Activated T-helper 1 cell treated with anti-CD3 and anti-CD28 coated beads, Interleukin-12 subunit alpha, Interleukin-12 subunit beta, Interleukin-2, Interleukin-4 antibody, amounts not matched to agents 30 ng/mL and 10 ng/mL and 1 ng/mL, durations not matched to agents 14 hours and 24 hours and 36 hours (primary cell): ENCODE measurements at regions not wholly inside any gene's neighbourhood (a gene's known extent, or its start where the extent isn't known, plus 50 kb on each side); places are given as distances from the start of the nearest gene placed in this dataset.

ENCODE experiments used
- DNase-seq: peaks from one replicate; pipeline ENCODE4 v3.0.0; 2021; ENCODE audit warnings: low spot score
- H3K27ac Mint-ChIP-seq: one replicate; pipeline ENCODE4 v1.8.0; 2021; ENCODE audit warnings: mild to moderate bottlenecking, mixed read lengths
- H3K27me3 Mint-ChIP-seq: one replicate; pipeline ENCODE4 v1.8.0; 2022; ENCODE audit warnings: mild to moderate bottlenecking, moderate library complexity, mixed read lengths; ENCODE audit not compliant: insufficient read depth
- H3K36me3 Mint-ChIP-seq: one replicate; pipeline ENCODE4 v1.8.0; 2021; ENCODE audit warnings: low read depth, mixed read lengths
- H3K4me1 Mint-ChIP-seq: one replicate; pipeline ENCODE4 v1.8.0; 2021; ENCODE audit warnings: low read depth, mixed read lengths
- H3K4me3 Mint-ChIP-seq: one replicate; pipeline ENCODE4 v1.8.0; 2021; ENCODE audit warnings: mild to moderate bottlenecking, moderate library complexity, mixed read lengths
- H3K9me3 Mint-ChIP-seq: one replicate; pipeline ENCODE4 v1.8.0; 2021; ENCODE audit warnings: mixed read lengths
- intact Hi-C: fragments of 100-400 bp; cut with micrococcal nuclease; formaldehyde crosslinking; loops from one replicate; pipeline ENCODE4 v1.15.1; 2024

DNA sequence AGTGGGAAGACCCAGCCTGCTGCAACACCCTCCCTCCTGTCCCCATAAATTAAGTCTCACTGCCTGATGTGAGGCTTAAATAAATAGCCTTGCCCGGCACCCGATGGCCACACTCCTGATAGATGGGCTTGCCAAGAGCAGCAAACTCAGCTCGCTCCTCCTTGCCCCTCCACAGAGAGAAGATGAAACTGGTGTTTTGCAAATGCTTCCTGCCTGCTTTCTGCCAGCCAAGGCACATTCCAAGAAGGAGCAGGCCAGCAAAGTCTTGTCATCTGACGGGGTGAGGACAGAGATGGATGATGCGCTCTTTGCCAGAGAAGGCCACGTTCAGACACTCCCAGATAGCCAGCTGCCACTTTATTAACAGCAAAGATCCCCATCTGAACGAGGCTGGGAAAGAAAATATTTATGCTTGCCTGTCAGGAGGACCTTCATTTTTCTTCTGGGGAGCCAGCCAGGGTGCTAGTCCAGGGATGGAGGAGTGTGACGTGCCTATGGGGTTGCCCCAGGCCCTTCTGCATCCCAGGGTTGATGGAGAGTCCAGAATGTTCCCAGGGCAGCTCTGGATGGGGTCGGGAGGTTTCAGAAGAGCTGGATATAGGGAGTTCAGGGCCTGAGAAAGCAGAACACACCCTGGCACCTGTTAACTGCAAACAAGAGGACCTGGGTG, 265.4 kb downstream of the FOXD2 start:
- intact Hi-C loops = no loop called here
- Mint-ChIP-seq H3K4me1 (no peaks in the 10 kb centered on the region), H3K4me3 (no peak overlapping the region), H3K36me3 (no peaks in the 10 kb centered on the region), H3K9me3 (no peaks in the 10 kb centered on the region), H3K27ac (no peak overlapping the region), H3K27me3 (peaks cover 22% of the 10 kb centered on the region)
- no peak for DNase-seq

DNA sequence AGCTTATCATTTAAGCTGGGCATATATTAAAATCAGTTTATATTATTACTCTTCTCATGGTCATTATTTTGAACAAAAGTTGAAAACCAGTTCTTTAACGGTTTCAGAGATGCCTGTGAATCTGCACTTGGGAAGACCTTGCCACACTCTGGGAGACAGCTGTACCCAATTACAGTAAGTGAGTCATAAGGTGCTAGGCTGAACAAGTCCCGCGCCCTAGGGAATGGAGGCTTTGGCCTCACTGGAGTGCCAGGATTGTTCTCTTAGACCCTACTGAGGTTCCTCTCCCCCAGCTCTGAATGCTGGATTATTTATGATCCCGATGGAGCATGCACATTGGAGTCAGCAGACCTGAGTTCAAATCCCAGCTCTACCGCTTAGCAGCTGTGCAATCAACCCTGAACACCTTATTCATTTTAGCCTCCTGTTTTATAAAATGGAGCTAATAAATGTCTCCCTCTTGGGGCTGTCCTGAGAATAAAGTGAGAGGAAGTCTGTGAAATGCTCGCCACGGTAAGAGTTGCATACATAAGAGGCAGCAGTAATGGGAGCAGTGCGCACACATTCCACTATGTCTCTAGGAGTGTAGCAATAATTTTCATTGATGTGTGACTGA, 266.2 kb downstream of the FOXD2 start:
- intact Hi-C loops = no loop called here
- H3K4me3 Mint-ChIP-seq = no peak overlapping the region
- H3K9me3 Mint-ChIP-seq = no peaks in the 10 kb centered on the region
- peaks cover 26% of the 10 kb centered on the region for H3K27me3 Mint-ChIP-seq
- no peak for DNase-seq
- H3K4me1 Mint-ChIP-seq = no peaks in the 10 kb centered on the region
- no peak overlapping the region for H3K27ac Mint-ChIP-seq
- H3K36me3 Mint-ChIP-seq = no peaks in the 10 kb centered on the region

DNA sequence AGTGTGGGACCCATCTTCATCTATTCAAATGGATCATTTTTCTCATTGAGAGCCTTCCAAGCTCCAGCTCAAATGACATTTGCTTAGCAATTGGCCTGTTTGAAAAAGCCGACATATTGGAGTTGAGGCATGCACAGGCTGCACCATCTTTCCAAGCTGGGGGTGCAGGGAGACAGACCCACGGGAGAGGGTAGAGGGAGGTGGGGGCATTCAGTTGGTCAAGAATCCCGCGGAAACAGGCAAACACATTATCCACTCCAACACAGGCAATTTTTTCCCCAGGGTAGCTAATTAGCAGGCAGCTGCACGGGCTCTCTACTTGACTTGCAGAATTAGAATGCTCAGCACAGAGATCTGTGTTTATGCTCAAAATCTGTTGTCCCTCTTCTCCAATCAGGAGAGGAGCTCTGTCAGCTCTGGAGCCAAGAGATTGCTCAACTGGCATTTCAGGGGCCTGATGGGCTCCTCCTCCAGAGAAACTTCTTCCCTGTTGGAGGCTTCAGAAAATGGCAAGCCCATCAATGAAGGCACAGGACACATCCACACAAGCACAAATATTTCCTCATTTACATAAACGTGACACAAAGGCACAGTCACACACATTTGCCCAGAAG, 267.8 kb downstream of the FOXD2 start:
- H3K36me3 Mint-ChIP-seq = no peaks in the 10 kb centered on the region
- H3K27me3 Mint-ChIP-seq = peaks cover 32% of the 10 kb centered on the region
- no peaks in the 10 kb centered on the region for H3K4me1 Mint-ChIP-seq
- H3K9me3 Mint-ChIP-seq = no peaks in the 10 kb centered on the region
- H3K27ac Mint-ChIP-seq = no peak overlapping the region
- intact Hi-C loops = no loop called here
- no peak for DNase-seq
- no peak overlapping the region for H3K4me3 Mint-ChIP-seq

DNA sequence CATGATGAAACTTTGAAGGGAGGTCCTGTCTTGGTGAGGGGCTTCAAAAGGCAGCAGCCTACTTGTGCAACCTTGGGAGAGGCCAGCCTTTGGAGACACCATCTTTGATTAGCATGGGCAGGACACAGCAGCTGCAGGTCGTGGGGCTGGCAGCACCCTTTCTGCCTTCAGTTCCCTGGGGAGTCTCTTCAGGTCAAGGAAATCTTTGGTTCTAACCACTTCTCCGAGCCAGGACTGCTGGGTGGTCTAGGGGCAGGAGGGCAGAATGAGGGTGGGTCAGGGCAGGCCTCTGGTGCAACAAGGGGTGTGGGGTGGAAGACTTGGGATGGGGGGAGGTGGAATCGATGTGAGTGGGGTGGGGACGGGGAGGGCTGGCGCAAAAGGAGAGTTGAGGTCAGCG, 269.7 kb downstream of the FOXD2 start:
- no peak for DNase-seq
- H3K4me1 Mint-ChIP-seq = no peaks in the 10 kb centered on the region
- H3K27ac Mint-ChIP-seq = no peak overlapping the region
- H3K36me3 Mint-ChIP-seq = no peaks in the 10 kb centered on the region
- H3K27me3 Mint-ChIP-seq = peaks cover 47% of the 10 kb centered on the region
- no peaks in the 10 kb centered on the region for H3K9me3 Mint-ChIP-seq
- intact Hi-C loops = no loop called here
- no peak overlapping the region for H3K4me3 Mint-ChIP-seq

DNA sequence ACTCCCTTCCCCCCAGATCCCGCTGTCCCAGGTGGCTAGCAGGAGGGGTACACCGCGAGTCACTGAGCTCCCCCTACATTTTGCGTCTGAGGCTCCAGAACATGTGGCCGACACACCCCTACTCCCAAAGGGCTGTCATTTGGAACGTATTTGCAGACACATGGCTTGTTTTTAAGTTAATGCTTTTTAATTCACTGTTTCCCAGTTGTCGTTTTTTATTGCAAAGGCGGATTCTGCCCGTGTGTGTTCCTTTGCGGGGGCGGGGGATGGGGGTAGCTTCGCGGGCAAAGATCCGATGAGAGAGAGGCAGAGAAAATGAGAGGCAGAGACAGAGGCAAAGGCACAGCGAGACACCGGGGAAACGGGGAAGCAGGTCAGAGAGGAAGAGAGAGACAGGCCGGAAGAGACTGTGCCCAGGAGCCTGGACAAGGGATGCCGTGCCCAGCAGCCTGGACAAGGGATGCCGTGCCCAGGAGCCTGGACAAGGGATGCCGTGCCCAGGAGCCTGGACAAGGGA, 270.2 kb downstream of the FOXD2 start:
- Mint-ChIP-seq H3K9me3 (no peaks in the 10 kb centered on the region), H3K27ac (no peak overlapping the region), H3K4me3 (no peak overlapping the region), H3K4me1 (no peaks in the 10 kb centered on the region), H3K27me3 (peaks cover 51% of the 10 kb centered on the region), H3K36me3 (no peaks in the 10 kb centered on the region)
- intact Hi-C loops = loop anchor here (2.0 kb wide), 1 partner anchor 263 kb away; no protein-coding TSS in a partner anchor
- no peak for DNase-seq

DNA sequence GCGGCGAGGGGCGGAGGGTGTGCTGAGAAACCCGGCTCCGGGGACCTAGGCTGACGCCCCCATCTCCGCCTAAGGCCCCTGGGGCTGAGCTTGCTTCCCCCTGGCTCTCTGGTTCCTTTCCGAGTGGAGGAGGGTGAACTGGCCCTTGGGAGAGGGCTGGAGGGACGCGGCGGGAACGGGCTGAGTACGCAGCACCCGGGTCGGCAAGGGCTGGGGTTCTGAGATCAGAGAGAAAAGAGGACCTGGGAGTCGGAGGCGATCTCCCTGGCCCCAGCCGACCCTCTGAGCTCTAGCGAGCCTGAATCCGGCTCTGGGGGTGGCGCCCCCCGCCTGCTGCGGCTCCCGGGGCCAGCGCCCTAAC, 270.8 kb downstream of the FOXD2 start:
- Mint-ChIP-seq H3K27me3 (peaks cover 53% of the 10 kb centered on the region), H3K9me3 (no peaks in the 10 kb centered on the region), H3K27ac (no peak overlapping the region), H3K4me1 (no peaks in the 10 kb centered on the region), H3K4me3 (no peak overlapping the region), H3K36me3 (no peaks in the 10 kb centered on the region)
- no peak for DNase-seq
- intact Hi-C loops = loop anchor here (2.0 kb wide), 1 partner anchor 264 kb away; no protein-coding TSS in a partner anchor

DNA sequence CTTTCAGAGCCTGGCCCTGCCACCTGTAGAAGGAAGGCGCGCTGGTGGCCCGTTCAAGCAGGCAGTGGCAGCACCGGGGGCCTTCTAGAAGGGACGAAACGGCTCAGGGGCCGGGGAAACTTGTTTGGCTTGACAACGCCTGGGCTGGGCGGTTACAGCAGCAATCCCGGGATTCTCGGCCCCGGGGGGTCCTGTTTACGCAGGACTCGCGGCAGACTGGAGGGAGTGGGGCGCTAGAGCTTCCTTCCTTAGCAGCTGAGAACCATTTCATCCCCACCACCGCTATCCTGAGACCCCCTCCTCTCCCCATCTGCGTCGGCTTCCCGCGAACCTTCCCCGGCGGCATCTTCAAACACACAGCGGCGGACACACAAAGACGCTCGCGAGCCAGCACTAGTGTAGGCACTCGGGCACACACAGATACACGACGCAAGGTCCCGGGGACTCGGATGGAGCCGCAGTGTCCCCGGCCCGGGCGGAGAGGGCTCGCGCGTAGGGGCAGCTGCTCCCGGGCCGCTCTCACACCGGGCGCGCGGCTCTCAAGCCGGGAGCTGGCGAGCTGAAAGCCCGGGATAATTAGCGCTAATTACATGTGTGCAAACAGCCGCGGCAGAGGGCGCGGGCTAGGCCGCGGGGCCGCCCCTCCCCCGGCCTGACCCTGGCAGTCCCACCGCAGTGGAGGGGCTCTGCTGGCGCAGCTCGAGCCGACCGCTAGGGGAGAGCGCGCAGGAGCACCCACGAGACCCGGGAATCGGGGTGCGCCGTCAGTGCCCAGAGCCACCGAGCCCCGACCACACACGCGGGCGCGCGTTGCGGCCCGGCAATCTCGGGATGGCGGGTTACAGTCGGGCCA, 271.4 kb downstream of the FOXD2 start:
- Mint-ChIP-seq H3K9me3 (no peaks in the 10 kb centered on the region), H3K4me3 (no peak overlapping the region), H3K27ac (no peak overlapping the region), H3K36me3 (no peaks in the 10 kb centered on the region), H3K27me3 (peaks cover 56% of the 10 kb centered on the region), H3K4me1 (no peaks in the 10 kb centered on the region)
- no peak for DNase-seq
- intact Hi-C loops = loop anchor here (2.0 kb wide), 1 partner anchor 264 kb away; no protein-coding TSS in a partner anchor

DNA sequence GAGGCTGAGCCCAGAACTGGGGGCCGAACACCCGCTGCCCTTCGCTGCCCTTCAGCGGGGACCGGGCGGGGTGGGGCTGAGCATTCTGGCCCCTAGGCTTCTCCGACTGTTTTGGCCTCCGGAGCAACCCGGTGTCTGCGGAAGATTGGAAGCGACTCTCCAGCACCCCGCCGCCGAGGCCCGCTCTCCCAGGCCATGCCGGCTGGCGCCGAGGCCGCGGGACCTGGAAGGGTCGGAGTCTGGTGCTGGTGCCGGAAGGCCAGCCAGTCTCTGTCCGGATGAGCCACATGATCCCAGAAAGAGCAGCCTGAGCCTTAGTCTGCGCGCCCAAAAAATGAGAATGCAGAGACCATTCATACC, 272.0 kb downstream of the FOXD2 start:
- H3K27me3 Mint-ChIP-seq = peaks cover 58% of the 10 kb centered on the region
- intact Hi-C loops = loop anchor here (1.0 to 5.0 kb wide), 7 partner anchors 17 to 517 kb away; partner anchors contain the start of gene TAL1
- no peak overlapping the region for H3K4me3 Mint-ChIP-seq
- no peaks in the 10 kb centered on the region for H3K9me3 Mint-ChIP-seq
- no peaks in the 10 kb centered on the region for H3K4me1 Mint-ChIP-seq
- H3K27ac Mint-ChIP-seq = no peak overlapping the region
- no peak for DNase-seq
- no peaks in the 10 kb centered on the region for H3K36me3 Mint-ChIP-seq

DNA sequence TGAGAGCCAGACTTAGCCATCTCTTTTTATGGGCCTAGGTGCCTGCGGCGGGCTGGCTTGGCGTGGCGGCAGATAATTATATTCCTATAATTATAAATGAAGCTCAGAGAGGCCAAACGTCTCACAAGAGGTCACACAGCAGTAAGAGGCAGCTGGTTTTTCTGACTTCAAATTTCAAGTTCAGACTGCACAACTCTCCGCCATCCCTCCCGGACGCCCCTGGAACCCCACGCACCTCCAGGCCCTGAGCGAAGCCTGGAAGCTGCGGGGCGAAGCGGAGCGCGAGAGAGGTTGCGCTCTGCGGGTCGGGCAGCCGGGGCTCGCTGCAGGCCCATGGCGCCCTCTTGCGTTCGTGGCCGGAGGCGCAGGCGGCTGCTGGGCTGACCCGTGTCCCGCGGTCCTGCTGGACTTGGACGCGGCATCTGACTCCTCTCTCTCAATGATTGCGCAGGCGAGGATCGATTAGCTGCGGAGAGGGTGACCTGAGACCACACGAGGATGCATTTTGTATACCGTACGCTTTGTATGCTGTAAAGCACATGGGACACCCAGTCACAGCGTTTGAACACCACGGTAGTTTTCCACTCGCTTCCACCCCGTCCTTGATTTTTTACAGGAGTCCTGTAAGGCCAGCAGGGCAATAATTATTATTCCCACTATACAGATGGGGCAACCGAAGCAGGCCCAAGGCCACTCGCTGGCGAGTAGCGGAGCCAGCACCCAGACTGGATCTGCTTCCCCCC, 272.7 kb downstream of the FOXD2 start:
- H3K27me3 Mint-ChIP-seq = peaks cover 59% of the 10 kb centered on the region
- no peak overlapping the region for H3K27ac Mint-ChIP-seq
- H3K4me3 Mint-ChIP-seq = no peak overlapping the region
- H3K9me3 Mint-ChIP-seq = no peaks in the 10 kb centered on the region
- DNase-seq = peak; percentile 56
- no peaks in the 10 kb centered on the region for H3K36me3 Mint-ChIP-seq
- intact Hi-C loops = loop anchor here (1.0 to 5.0 kb wide), 6 partner anchors 16 to 517 kb away; partner anchors contain the start of gene TAL1
- no peaks in the 10 kb centered on the region for H3K4me1 Mint-ChIP-seq
